ENCODE measurements at regions not wholly inside any gene's neighbourhood (a gene's known extent, or its start where the extent isn't known, plus 50 kb on each side); places are given as distances from the start of the nearest gene placed in this dataset.

- TF ChIP-seq CTCF (IDR thresholded peaks at IDR 0.05; ENCODE audit: low read length) (no peak), EZH2 (optimal IDR thresholded peaks at IDR 0.05; ENCODE audit: low read depth, low read length) (no peak), EZH2phosphoT487 (IDR thresholded peaks at IDR 0.05; ENCODE audit: low read length) (no peak)
Observed at GRCh38 chr3:117045143-117045542, 335.6 kb downstream of the TUSC7 start.

Data from MM.1S (cell line).